ENCODE measurements at regions not wholly inside any gene's neighbourhood (a gene's known extent, or its start where the extent isn't known, plus 50 kb on each side); places are given as distances from the start of the nearest gene placed in this dataset.

GRCh38 chr6:43856005-43856765, 86.2 kb downstream of the VEGFA start (continued):
- TF ChIP-seq ZNF687 (CRISPR knock-in tag; IDR thresholded peaks at IDR 0.05) (peak; percentile 90), ARID5B (CRISPR knock-in tag; IDR thresholded peaks at IDR 0.05) (peak; percentile 78), SP1 (IDR thresholded peaks at IDR 0.05) (no peak), SP1 (CRISPR knock-in tag; IDR thresholded peaks at IDR 0.05) (no peak), ATF2 (CRISPR knock-in tag; IDR thresholded peaks at IDR 0.05) (0 out of 2 replicates have a peak, but pooled peaks have one; percentile 78), GATA4 (IDR thresholded peaks at IDR 0.05; ENCODE audit: borderline replicate concordance, low read depth) (no peak), ZNF276 (CRISPR knock-in tag; IDR thresholded peaks at IDR 0.05; ENCODE audit: low read depth) (peak; percentile 39; the same call in 1 of the 2 replicates), ZNF713 (CRISPR knock-in tag; IDR thresholded peaks at IDR 0.05) (no peak), HOXA3 (CRISPR knock-in tag; IDR thresholded peaks at IDR 0.05) (peak; percentile 54; the same call in 1 of the 2 replicates), ZNF768 (CRISPR knock-in tag; IDR thresholded peaks at IDR 0.05) (peak; percentile 74; the same call in 1 of the 2 replicates), ETV6 (CRISPR knock-in tag; conservative IDR thresholded peaks at IDR 0.05) (no peak; the same call in 1 of the 2 replicates), NCOA2 (CRISPR knock-in tag; IDR thresholded peaks at IDR 0.05) (peak; percentile 32; the same call in 1 of the 2 replicates), TFAP4 (IDR thresholded peaks at IDR 0.05; ENCODE audit: borderline replicate concordance, low read depth) (peak; percentile 63; the same call in 1 of the 2 replicates), KLF9 (CRISPR knock-in tag; IDR thresholded peaks at IDR 0.05; ENCODE audit: low read depth) (no peak), ELF3 (CRISPR knock-in tag; IDR thresholded peaks at IDR 0.05) (peak; percentile 80; the same call in 1 of the 2 replicates), TGIF2 (CRISPR knock-in tag; IDR thresholded peaks at IDR 0.05) (peak; percentile 93; the same call in 1 of the 2 replicates), GATAD1 (CRISPR knock-in tag; IDR thresholded peaks at IDR 0.05) (peak; percentile 59; the same call in 1 of the 2 replicates), HOXA5 (CRISPR knock-in tag; IDR thresholded peaks at IDR 0.05) (0 out of 2 replicates have a peak, but pooled peaks have one; percentile 22)
